ENCODE measurements at regions not wholly inside any gene's neighbourhood (a gene's known extent, or its start where the extent isn't known, plus 50 kb on each side); places are given as distances from the start of the nearest gene placed in this dataset.

- H3K4me1 ChIP-seq (ENCODE audit: insufficient read depth, low read length): no peaks in the 10 kb centered on the region; the same call in 1 of the 2 replicates
- no peak overlapping the region for H3K23ac ChIP-seq (ENCODE audit: insufficient read length, low read depth, low read length)
- H2BK20ac ChIP-seq (ENCODE audit: low read depth, low read length, poor library complexity, severe bottlenecking): no peak overlapping the region
- H2BK120ac ChIP-seq (ENCODE audit: low read depth, low read length, poor library complexity, severe bottlenecking): no peak overlapping the region
- H2BK5ac ChIP-seq (ENCODE audit: insufficient read length, low read length): no peak overlapping the region
- H3K9me3 ChIP-seq (ENCODE audit: control insufficient read depth, low read depth, low read length): no peaks in the 10 kb centered on the region
- H3K18ac ChIP-seq (ENCODE audit: insufficient read length, low read depth, low read length): no peak overlapping the region
- H4K91ac ChIP-seq (ENCODE audit: insufficient read length, low read depth, low read length): no peak overlapping the region
- H2BK12ac ChIP-seq (ENCODE audit: insufficient read length, low read depth, low read length): no peak overlapping the region
- H3K14ac ChIP-seq (ENCODE audit: insufficient read depth, low read length): no peak overlapping the region
- no peaks in the 10 kb centered on the region for H4K20me1 ChIP-seq (ENCODE audit: control insufficient read depth, insufficient read depth, insufficient read length)
- no peak overlapping the region for H4K8ac ChIP-seq (replicated peaks; ENCODE audit: insufficient read length, low read depth, low read length)
- Mint-ChIP-seq H3K27ac (no peak overlapping the region), H3K9me3 (peaks cover 14 to 33% of the 10 kb centered on the region in 2 experiments), H3K4me1 (peaks cover 8 to 11% of the 10 kb centered on the region in 2 experiments), H3K27me3 (ENCODE audit: low read depth) (no peaks in the 10 kb centered on the region), H3K36me3 (ENCODE audit: insufficient read depth in 1 of 3, low read depth in 3 of 3) (peaks cover 4 to 15% (median 7%) of the 10 kb centered on the region in 3 experiments; a peak in 6 of 7 replicates), H3K4me3 (no peak overlapping the region)
- H3K4me2 ChIP-seq (ENCODE audit: insufficient read depth, insufficient read length, low read length): no peak overlapping the region
- no peak overlapping the region for H2BK15ac ChIP-seq (ENCODE audit: low read depth, low read length)
- no peak overlapping the region for H3T11ph ChIP-seq (ENCODE audit: low read length)
- H3K4ac ChIP-seq (ENCODE audit: low read depth, low read length): no peak overlapping the region
- H4K5ac ChIP-seq (ENCODE audit: insufficient read length, low read depth, low read length): no peak overlapping the region
- whole genome bisulfite sequencing (ENCODE audit: extremely low coverage, insufficient read length, low lambda C conversion rate): no CpG with 5 or more reads among the region's 2 CpGs
- no peaks in the 10 kb centered on the region for H3K27me3 ChIP-seq (ENCODE audit: insufficient read depth, low read length)
- H2AK5ac ChIP-seq (ENCODE audit: insufficient read length, low read length): no peak overlapping the region
- H3K23me2 ChIP-seq (ENCODE audit: insufficient read length, low read depth, low read length, poor library complexity, severe bottlenecking): no peaks in the 10 kb centered on the region
- DNase-seq: no peak
- H3K79me2 ChIP-seq (ENCODE audit: insufficient read depth, low read length): no peaks in the 10 kb centered on the region
- H3K56ac ChIP-seq (ENCODE audit: insufficient read length, low read depth, low read length): no peak overlapping the region
- H3K79me1 ChIP-seq (ENCODE audit: insufficient read depth, low read depth, low read length, poor library complexity, severe bottlenecking): no peaks in the 10 kb centered on the region
- no peak overlapping the region for H3K27ac ChIP-seq (ENCODE audit: insufficient read length, low read depth, low read length)
- H2AFZ ChIP-seq (ENCODE audit: low read length): no peak overlapping the region
- TF ChIP-seq CTCF (conservative IDR thresholded peaks at IDR 0.05): no peak
- H3K9ac ChIP-seq (ENCODE audit: extremely low read depth, insufficient read length, low read length): no peak overlapping the region
Measured at GRCh38 chr3:103810167-103810566, 1375.4 kb downstream of the ZPLD1 start.
